Lower leg skin (tissue), 3 donors: ENCODE measurements at regions not wholly inside any gene's neighbourhood (a gene's known extent, or its start where the extent isn't known, plus 50 kb on each side); places are given as distances from the start of the nearest gene placed in this dataset.

Experiments used
- POLR2A ChIP-seq, 2 donors: fragments of 450-650 bp; IDR thresholded peaks; one replicate each; pipeline ENCODE4 v1.6.1; 2016 to 2017; ENCODE audit warnings: antibody characterized with exemption in 2 of 2, mild to moderate bottlenecking in 1 of 2, moderate library complexity in 1 of 2
- TF ChIP-seq, protein P1 (sequence below), 3 donors: fragments of 450-650 bp; IDR thresholded peaks; one replicate each; pipeline ENCODE4 v1.5.1; 2016; ENCODE audit warnings: antibody characterized with exemption in 3 of 3, mild to moderate bottlenecking in 3 of 3, moderate library complexity in 2 of 3

DNA sequence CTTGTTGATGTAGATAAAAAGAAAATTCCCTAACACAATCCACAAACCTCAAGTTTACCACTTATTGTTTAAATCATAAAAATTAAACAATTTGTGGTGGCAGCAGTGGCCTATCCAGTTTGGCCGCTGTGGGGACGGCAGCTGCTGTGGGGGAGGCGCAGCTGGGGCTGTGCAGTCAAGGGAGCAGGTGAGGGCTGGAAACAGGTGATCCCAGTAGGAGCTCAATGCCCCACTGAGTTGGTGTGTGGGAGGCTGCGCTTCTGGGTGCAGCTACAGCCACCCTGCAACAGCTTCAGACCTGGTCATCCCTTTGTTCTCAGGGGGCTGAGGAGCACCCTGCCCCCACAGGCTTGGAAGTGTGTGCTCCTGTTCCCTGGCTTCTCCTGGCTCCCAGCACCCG lies 266.0 kb upstream of the FSIP2 start:
- TF ChIP-seq, protein P1, sequence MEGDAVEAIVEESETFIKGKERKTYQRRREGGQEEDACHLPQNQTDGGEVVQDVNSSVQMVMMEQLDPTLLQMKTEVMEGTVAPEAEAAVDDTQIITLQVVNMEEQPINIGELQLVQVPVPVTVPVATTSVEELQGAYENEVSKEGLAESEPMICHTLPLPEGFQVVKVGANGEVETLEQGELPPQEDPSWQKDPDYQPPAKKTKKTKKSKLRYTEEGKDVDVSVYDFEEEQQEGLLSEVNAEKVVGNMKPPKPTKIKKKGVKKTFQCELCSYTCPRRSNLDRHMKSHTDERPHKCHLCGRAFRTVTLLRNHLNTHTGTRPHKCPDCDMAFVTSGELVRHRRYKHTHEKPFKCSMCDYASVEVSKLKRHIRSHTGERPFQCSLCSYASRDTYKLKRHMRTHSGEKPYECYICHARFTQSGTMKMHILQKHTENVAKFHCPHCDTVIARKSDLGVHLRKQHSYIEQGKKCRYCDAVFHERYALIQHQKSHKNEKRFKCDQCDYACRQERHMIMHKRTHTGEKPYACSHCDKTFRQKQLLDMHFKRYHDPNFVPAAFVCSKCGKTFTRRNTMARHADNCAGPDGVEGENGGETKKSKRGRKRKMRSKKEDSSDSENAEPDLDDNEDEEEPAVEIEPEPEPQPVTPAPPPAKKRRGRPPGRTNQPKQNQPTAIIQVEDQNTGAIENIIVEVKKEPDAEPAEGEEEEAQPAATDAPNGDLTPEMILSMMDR (IDR thresholded peaks at IDR 0.05), result no peak
- no peak for TF ChIP-seq POLR2A (IDR thresholded peaks at IDR 0.05)
